ENCODE measurements at regions not wholly inside any gene's neighbourhood (a gene's known extent, or its start where the extent isn't known, plus 50 kb on each side); places are given as distances from the start of the nearest gene placed in this dataset.

- H3K4me3 ChIP-seq (ENCODE audit: low read depth, low read length): no peak overlapping the region
- TF ChIP-seq, protein P1, sequence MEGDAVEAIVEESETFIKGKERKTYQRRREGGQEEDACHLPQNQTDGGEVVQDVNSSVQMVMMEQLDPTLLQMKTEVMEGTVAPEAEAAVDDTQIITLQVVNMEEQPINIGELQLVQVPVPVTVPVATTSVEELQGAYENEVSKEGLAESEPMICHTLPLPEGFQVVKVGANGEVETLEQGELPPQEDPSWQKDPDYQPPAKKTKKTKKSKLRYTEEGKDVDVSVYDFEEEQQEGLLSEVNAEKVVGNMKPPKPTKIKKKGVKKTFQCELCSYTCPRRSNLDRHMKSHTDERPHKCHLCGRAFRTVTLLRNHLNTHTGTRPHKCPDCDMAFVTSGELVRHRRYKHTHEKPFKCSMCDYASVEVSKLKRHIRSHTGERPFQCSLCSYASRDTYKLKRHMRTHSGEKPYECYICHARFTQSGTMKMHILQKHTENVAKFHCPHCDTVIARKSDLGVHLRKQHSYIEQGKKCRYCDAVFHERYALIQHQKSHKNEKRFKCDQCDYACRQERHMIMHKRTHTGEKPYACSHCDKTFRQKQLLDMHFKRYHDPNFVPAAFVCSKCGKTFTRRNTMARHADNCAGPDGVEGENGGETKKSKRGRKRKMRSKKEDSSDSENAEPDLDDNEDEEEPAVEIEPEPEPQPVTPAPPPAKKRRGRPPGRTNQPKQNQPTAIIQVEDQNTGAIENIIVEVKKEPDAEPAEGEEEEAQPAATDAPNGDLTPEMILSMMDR (IDR thresholded peaks at IDR 0.05; ENCODE audit: low read depth, low read length): no peak
Observed at GRCh38 chr15:69809421-69809820, 288.3 kb downstream of the TLE3 start.

GRCh38 chr15:69810431-69811354 lies 287.0 kb downstream of the TLE3 start:
- H3K4me3 ChIP-seq (ENCODE audit: low read depth, low read length): no peak overlapping the region
- TF ChIP-seq, protein P1 (IDR thresholded peaks at IDR 0.05; ENCODE audit: low read depth, low read length): no peak

GRCh38 chr15:69812861-69813261 lies 284.9 kb downstream of the TLE3 start:
- no peak overlapping the region for H3K4me3 ChIP-seq (ENCODE audit: low read depth, low read length)
- TF ChIP-seq, protein P1 (IDR thresholded peaks at IDR 0.05; ENCODE audit: low read depth, low read length): no peak

- TF ChIP-seq, protein P1 (IDR thresholded peaks at IDR 0.05; ENCODE audit: low read depth, low read length): no peak
- H3K4me3 ChIP-seq (ENCODE audit: low read depth, low read length): no peak overlapping the region
Observed at GRCh38 chr15:69813881-69814280, 283.8 kb downstream of the TLE3 start.

DNA sequence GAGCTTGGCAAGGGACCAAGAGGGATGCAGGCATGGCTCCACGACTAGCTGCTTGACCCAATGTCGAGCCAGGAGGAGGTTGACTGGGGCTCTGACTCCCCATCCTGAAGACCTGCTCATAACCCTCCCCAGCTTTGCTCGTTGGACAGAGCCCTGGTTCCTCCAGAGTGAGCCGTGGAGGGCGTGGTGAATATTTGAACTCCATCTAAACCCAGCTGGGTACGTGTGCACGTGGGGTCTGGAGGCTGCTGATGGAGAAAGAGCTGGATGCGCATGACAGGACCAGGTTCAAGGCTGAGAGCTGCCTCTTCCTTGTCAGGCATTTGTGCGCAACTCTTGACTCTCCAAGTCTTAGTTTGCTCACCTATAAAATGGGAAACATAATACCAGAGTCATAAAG lies 282.8 kb downstream of the TLE3 start:
- H3K4me3 ChIP-seq (ENCODE audit: low read depth, low read length): no peak overlapping the region
- TF ChIP-seq, protein P1 (IDR thresholded peaks at IDR 0.05; ENCODE audit: low read depth, low read length): no peak

DNA sequence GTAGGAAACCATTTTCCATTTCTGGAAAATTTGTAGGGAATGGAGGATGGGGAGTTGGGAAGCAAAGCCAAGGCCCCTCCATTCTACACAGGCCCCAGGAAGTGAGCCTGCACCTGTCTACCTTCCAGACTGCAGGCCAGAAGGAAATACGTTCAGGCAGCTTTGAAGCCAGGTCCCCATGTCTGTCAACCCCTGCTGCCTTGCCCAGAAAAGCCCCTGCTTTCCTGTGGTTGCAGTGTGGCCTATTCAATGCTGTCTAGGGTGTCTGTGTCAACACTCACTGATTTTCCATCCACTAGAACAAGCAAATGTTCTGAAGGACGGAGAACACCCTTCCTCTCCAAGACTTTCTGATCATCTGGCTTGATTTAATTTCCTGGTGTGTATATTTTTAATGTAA lies 281.9 kb downstream of the TLE3 start:
- TF ChIP-seq, protein P1 (IDR thresholded peaks at IDR 0.05; ENCODE audit: low read depth, low read length): no peak
- no peak overlapping the region for H3K4me3 ChIP-seq (ENCODE audit: low read depth, low read length)

GRCh38 chr15:69816522-69816921 lies 281.2 kb downstream of the TLE3 start:
- H3K4me3 ChIP-seq (ENCODE audit: low read depth, low read length): no peak overlapping the region
- TF ChIP-seq, protein P1 (IDR thresholded peaks at IDR 0.05; ENCODE audit: low read depth, low read length): no peak
